GM23338 (cell line): ENCODE measurements at regions not wholly inside any gene's neighbourhood (a gene's known extent, or its start where the extent isn't known, plus 50 kb on each side); places are given as distances from the start of the nearest gene placed in this dataset.

Experiments
- ATAC-seq: fragments of 200-7000 bp; cut with Tn5 transposase; 3 replicates; pipeline ENCODE4 v1.9.1; 2020
- DNase-seq: peaks from one replicate; pipeline ENCODE4 v3.0.0-alpha.2; 2015; ENCODE audit warnings: low spot score
- H2AFZ ChIP-seq: fragments of 200-600 bp; sonication (generic); 2 replicates; pipeline ENCODE4 v1.8.0; 2016; ENCODE audit warnings: antibody characterized with exemption, mild to moderate bottlenecking, moderate library complexity
- H3F3A ChIP-seq: fragments of 200-600 bp; sonication (generic); replicated peaks from 2 replicates; pipeline ENCODE4 v1.8.0; 2017; ENCODE audit warnings: antibody characterized with exemption, mixed run types, low read depth
- H3K27ac ChIP-seq: fragments of 200-600 bp; sonication (generic); 2 replicates; pipeline ENCODE4 v1.6.1; 2016; ENCODE audit warnings: low read depth
- H3K27me3 ChIP-seq: fragments of 200-600 bp; sonication (generic); 2 replicates; pipeline ENCODE4 v1.8.0; 2016; ENCODE audit warnings: mild to moderate bottlenecking, mixed run types, moderate library complexity; ENCODE audit not compliant: insufficient read depth
- H3K36me3 ChIP-seq: fragments of 200-600 bp; sonication (generic); 2 replicates; pipeline ENCODE4 v1.8.0; 2016; ENCODE audit warnings: mild to moderate bottlenecking; ENCODE audit not compliant: insufficient read depth
- H3K4me1 ChIP-seq: fragments of 200-600 bp; sonication (generic); 2 replicates; pipeline ENCODE4 v1.8.0; 2016; ENCODE audit warnings: mild to moderate bottlenecking, moderate library complexity; ENCODE audit not compliant: insufficient read depth
- H3K4me2 ChIP-seq: fragments of 200-600 bp; sonication (generic); 2 replicates; pipeline ENCODE4 v1.7.1; 2017; ENCODE audit warnings: mixed run types
- H3K4me3 ChIP-seq: fragments of 200-600 bp; sonication (generic); 2 replicates; pipeline ENCODE4 v1.6.1; 2016; ENCODE audit warnings: mixed run types
- H3K79me2 ChIP-seq: fragments of 200-600 bp; sonication (generic); replicated peaks from 2 replicates; pipeline ENCODE4 v1.8.0; 2017; ENCODE audit warnings: mild to moderate bottlenecking; ENCODE audit not compliant: insufficient read depth
- H3K9me2 ChIP-seq: fragments of 200-600 bp; sonication (generic); 2 replicates; pipeline ENCODE4 v1.8.0; 2017; ENCODE audit not compliant: insufficient read depth
- H4K20me1 ChIP-seq: fragments of 200-600 bp; sonication (generic); replicated peaks from 2 replicates; pipeline ENCODE4 v1.8.0; 2017; ENCODE audit warnings: mild to moderate bottlenecking; ENCODE audit not compliant: insufficient read depth
- H3K27ac Mint-ChIP-seq: 2 replicates; pipeline ENCODE4 v1.8.0; 2020; ENCODE audit warnings: inconsistent platforms, mild to moderate bottlenecking, moderate library complexity, mixed read lengths
- H3K27me3 Mint-ChIP-seq: 3 replicates; pipeline ENCODE4 v1.8.0; 2022; ENCODE audit warnings: low read depth, mild to moderate bottlenecking, moderate library complexity, mixed read lengths, inconsistent platforms; ENCODE audit not compliant: insufficient read depth, poor library complexity
- H3K36me3 Mint-ChIP-seq: 3 replicates; pipeline ENCODE4 v1.8.0; 2021; ENCODE audit warnings: low read depth, mild to moderate bottlenecking, inconsistent platforms, moderate library complexity, mixed read lengths
- H3K4me1 Mint-ChIP-seq: 3 replicates; pipeline ENCODE4 v1.8.0; 2020; ENCODE audit warnings: mild to moderate bottlenecking, inconsistent platforms, mixed read lengths
- H3K4me3 Mint-ChIP-seq: 3 replicates; pipeline ENCODE4 v1.8.0; 2021; ENCODE audit warnings: moderate library complexity, mild to moderate bottlenecking, inconsistent platforms, mixed read lengths
- H3K9me3 Mint-ChIP-seq: 3 replicates; pipeline ENCODE4 v1.8.0; 2020; ENCODE audit warnings: moderate library complexity, mild to moderate bottlenecking, inconsistent platforms, mixed read lengths
- CREB1 ChIP-seq: fragments of 250-450 bp; sonication (Bioruptor Pico); IDR thresholded peaks from 2 replicates; pipeline ENCODE4 v1.5.0; 2020; ENCODE audit warnings: low read depth, mild to moderate bottlenecking, moderate library complexity
- EZH2 ChIP-seq: fragments of 200-600 bp; sonication (generic); IDR thresholded peaks from one replicate; pipeline ENCODE4 v1.8.0; 2017; ENCODE audit warnings: antibody characterized with exemption, mild to moderate bottlenecking, low read depth; ENCODE audit not compliant: unreplicated experiment
- EZH2phosphoT487 ChIP-seq: fragments of 200-600 bp; sonication (generic); IDR thresholded peaks from one replicate; pipeline ENCODE4 v1.8.1; 2018; ENCODE audit warnings: antibody characterized with exemption; ENCODE audit not compliant: unreplicated experiment
- JUNB ChIP-seq: IDR thresholded peaks from one replicate; pipeline ENCODE4 v1.6.1; 2016; ENCODE audit warnings: antibody characterized with exemption; ENCODE audit not compliant: unreplicated experiment
- NANOG ChIP-seq: IDR thresholded peaks from 2 replicates; pipeline ENCODE4 v1.6.1; 2016; ENCODE audit warnings: antibody characterized with exemption, borderline replicate concordance
- POLR2AphosphoS5 ChIP-seq: IDR thresholded peaks from 2 replicates; pipeline ENCODE4 v1.6.1; 2016; ENCODE audit warnings: antibody characterized with exemption, low read depth
- STAT1 ChIP-seq: IDR thresholded peaks from one replicate; pipeline ENCODE4 v1.6.1; 2016; ENCODE audit warnings: antibody characterized with exemption; ENCODE audit not compliant: unreplicated experiment
- ZNF114 ChIP-seq: fragments of 250-450 bp; sonication (Bioruptor Pico); IDR thresholded peaks from 2 replicates; pipeline ENCODE4 v1.5.0; 2020; ENCODE audit warnings: mild to moderate bottlenecking, moderate library complexity
- ZNF331 ChIP-seq: fragments of 250-450 bp; sonication (Bioruptor Pico); IDR thresholded peaks from 2 replicates; pipeline ENCODE4 v1.5.0; 2020; ENCODE audit warnings: low read depth, mild to moderate bottlenecking, moderate library complexity
- TF ChIP-seq, protein P1 (sequence below): IDR thresholded peaks from one replicate; pipeline ENCODE4 v1.6.1; 2018; ENCODE audit warnings: antibody characterized with exemption; ENCODE audit not compliant: unreplicated experiment
- TF ChIP-seq, protein P2 (sequence below), 2 experiments: fragments of 200-600 bp in 1 of 2; sonication (generic) in 1 of 2; conservative IDR thresholded peaks; 2 replicates each; pipeline versions ENCODE4 v1.5.1 to v1.6.1; 2016 to 2017; ENCODE audit warnings: antibody characterized with exemption in 2 of 2, low read depth in 2 of 2, mild to moderate bottlenecking in 2 of 2, moderate library complexity in 1 of 2
- TF ChIP-seq, protein P3 (sequence below): fragments of 250-450 bp; sonication (Bioruptor Pico); IDR thresholded peaks from 2 replicates; pipeline ENCODE4 v1.5.0; 2020; ENCODE audit warnings: mild to moderate bottlenecking, moderate library complexity
- TF ChIP-seq, protein P4 (sequence below): IDR thresholded peaks from 2 replicates; pipeline ENCODE4 v1.6.1; 2016; ENCODE audit warnings: antibody characterized with exemption

DNA sequence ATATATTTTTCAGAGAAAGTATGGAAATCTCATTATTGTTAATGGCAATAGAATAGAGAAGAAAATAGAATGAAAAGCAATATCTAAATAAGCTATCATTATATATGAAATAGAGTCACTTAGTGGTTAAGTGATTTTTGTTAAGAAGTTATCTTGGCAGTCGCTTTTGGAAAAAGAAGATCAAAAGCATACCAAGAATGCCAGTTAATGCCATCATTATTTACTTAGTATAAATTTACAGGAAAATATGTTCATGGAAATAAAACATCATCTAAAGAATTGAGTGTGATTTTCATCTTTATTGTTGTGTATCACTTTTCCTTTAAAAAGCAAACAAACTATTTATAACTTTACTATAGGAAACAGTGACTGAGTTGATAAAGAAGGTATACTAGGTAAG, 85.3 kb upstream of the GPR101 start (continued):
- TF ChIP-seq EZH2phosphoT487 (no peak), STAT1 (no peak)

DNA sequence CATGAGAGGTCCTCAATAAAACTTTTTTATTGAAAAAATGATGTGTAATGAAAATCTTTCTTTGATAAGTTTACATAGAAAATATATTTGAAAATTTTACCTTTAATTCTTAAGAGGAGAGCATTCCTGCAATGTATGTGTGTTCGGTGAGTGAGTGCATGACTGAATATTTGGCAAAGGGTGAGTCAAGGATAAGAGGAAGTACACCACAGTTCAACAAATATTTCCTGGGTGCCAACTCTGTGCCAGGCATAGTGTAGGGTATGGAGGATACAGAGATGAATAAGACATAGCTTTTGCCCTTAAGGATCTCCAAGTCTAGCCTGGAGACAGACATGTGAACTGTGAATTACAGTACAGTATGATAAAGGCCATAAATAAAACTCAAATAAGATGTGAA, 84.7 kb upstream of the GPR101 start:
- H3K27me3 ChIP-seq: no peaks in the 10 kb centered on the region
- H3K4me2 ChIP-seq: no peak overlapping the region
- ATAC-seq: no peak
- Mint-ChIP-seq H3K27ac (no peak overlapping the region), H3K36me3 (no peaks in the 10 kb centered on the region), H3K4me1 (no peaks in the 10 kb centered on the region), H3K27me3 (no peaks in the 10 kb centered on the region), H3K9me3 (peaks cover 13% of the 10 kb centered on the region; the same call in 2 of the 3 replicates), H3K4me3 (no peak overlapping the region)
- H3K4me3 ChIP-seq: no peak overlapping the region
- H3K79me2 ChIP-seq: no peaks in the 10 kb centered on the region
- TF ChIP-seq JUNB (no peak), CREB1 (CRISPR knock-in tag) (no peak), EZH2phosphoT487 (no peak), POLR2AphosphoS5 (no peak), ZNF114 (CRISPR knock-in tag) (no peak), EZH2 (no peak), STAT1 (no peak), NANOG (no peak), ZNF331 (CRISPR knock-in tag) (no peak)
- TF ChIP-seq, protein P1, sequence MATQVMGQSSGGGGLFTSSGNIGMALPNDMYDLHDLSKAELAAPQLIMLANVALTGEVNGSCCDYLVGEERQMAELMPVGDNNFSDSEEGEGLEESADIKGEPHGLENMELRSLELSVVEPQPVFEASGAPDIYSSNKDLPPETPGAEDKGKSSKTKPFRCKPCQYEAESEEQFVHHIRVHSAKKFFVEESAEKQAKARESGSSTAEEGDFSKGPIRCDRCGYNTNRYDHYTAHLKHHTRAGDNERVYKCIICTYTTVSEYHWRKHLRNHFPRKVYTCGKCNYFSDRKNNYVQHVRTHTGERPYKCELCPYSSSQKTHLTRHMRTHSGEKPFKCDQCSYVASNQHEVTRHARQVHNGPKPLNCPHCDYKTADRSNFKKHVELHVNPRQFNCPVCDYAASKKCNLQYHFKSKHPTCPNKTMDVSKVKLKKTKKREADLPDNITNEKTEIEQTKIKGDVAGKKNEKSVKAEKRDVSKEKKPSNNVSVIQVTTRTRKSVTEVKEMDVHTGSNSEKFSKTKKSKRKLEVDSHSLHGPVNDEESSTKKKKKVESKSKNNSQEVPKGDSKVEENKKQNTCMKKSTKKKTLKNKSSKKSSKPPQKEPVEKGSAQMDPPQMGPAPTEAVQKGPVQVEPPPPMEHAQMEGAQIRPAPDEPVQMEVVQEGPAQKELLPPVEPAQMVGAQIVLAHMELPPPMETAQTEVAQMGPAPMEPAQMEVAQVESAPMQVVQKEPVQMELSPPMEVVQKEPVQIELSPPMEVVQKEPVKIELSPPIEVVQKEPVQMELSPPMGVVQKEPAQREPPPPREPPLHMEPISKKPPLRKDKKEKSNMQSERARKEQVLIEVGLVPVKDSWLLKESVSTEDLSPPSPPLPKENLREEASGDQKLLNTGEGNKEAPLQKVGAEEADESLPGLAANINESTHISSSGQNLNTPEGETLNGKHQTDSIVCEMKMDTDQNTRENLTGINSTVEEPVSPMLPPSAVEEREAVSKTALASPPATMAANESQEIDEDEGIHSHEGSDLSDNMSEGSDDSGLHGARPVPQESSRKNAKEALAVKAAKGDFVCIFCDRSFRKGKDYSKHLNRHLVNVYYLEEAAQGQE: no peak
- TF ChIP-seq, protein P2, sequence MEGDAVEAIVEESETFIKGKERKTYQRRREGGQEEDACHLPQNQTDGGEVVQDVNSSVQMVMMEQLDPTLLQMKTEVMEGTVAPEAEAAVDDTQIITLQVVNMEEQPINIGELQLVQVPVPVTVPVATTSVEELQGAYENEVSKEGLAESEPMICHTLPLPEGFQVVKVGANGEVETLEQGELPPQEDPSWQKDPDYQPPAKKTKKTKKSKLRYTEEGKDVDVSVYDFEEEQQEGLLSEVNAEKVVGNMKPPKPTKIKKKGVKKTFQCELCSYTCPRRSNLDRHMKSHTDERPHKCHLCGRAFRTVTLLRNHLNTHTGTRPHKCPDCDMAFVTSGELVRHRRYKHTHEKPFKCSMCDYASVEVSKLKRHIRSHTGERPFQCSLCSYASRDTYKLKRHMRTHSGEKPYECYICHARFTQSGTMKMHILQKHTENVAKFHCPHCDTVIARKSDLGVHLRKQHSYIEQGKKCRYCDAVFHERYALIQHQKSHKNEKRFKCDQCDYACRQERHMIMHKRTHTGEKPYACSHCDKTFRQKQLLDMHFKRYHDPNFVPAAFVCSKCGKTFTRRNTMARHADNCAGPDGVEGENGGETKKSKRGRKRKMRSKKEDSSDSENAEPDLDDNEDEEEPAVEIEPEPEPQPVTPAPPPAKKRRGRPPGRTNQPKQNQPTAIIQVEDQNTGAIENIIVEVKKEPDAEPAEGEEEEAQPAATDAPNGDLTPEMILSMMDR (conservative IDR thresholded peaks at IDR 0.05; ENCODE audit: low read depth in 2 of 2): no peak
- TF ChIP-seq, protein P3, sequence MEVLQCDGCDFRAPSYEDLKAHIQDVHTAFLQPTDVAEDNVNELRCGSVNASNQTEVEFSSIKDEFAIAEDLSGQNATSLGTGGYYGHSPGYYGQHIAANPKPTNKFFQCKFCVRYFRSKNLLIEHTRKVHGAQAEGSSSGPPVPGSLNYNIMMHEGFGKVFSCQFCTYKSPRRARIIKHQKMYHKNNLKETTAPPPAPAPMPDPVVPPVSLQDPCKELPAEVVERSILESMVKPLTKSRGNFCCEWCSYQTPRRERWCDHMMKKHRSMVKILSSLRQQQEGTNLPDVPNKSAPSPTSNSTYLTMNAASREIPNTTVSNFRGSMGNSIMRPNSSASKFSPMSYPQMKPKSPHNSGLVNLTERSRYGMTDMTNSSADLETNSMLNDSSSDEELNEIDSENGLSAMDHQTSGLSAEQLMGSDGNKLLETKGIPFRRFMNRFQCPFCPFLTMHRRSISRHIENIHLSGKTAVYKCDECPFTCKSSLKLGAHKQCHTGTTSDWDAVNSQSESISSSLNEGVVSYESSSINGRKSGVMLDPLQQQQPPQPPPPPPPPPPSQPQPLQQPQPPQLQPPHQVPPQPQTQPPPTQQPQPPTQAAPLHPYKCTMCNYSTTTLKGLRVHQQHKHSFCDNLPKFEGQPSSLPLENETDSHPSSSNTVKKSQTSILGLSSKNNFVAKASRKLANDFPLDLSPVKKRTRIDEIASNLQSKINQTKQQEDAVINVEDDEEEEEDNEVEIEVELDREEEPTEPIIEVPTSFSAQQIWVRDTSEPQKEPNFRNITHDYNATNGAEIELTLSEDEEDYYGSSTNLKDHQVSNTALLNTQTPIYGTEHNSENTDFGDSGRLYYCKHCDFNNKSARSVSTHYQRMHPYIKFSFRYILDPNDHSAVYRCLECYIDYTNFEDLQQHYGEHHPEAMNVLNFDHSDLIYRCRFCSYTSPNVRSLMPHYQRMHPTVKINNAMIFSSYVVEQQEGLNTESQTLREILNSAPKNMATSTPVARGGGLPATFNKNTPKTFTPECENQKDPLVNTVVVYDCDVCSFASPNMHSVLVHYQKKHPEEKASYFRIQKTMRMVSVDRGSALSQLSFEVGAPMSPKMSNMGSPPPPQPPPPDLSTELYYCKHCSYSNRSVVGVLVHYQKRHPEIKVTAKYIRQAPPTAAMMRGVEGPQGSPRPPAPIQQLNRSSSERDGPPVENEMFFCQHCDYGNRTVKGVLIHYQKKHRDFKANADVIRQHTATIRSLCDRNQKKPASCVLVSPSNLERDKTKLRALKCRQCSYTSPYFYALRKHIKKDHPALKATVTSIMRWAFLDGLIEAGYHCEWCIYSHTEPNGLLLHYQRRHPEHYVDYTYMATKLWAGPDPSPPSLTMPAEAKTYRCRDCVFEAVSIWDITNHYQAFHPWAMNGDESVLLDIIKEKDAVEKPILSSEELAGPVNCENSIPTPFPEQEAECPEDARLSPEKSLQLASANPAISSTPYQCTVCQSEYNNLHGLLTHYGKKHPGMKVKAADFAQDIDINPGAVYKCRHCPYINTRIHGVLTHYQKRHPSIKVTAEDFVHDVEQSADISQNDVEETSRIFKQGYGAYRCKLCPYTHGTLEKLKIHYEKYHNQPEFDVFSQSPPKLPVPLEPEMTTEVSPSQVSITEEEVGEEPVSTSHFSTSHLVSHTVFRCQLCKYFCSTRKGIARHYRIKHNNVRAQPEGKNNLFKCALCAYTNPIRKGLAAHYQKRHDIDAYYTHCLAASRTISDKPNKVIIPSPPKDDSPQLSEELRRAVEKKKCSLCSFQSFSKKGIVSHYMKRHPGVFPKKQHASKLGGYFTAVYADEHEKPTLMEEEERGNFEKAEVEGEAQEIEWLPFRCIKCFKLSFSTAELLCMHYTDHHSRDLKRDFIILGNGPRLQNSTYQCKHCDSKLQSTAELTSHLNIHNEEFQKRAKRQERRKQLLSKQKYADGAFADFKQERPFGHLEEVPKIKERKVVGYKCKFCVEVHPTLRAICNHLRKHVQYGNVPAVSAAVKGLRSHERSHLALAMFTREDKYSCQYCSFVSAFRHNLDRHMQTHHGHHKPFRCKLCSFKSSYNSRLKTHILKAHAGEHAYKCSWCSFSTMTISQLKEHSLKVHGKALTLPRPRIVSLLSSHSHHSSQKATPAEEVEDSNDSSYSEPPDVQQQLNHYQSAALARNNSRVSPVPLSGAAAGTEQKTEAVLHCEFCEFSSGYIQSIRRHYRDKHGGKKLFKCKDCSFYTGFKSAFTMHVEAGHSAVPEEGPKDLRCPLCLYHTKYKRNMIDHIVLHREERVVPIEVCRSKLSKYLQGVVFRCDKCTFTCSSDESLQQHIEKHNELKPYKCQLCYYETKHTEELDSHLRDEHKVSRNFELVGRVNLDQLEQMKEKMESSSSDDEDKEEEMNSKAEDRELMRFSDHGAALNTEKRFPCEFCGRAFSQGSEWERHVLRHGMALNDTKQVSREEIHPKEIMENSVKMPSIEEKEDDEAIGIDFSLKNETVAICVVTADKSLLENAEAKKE: no peak
- TF ChIP-seq, protein P4, sequence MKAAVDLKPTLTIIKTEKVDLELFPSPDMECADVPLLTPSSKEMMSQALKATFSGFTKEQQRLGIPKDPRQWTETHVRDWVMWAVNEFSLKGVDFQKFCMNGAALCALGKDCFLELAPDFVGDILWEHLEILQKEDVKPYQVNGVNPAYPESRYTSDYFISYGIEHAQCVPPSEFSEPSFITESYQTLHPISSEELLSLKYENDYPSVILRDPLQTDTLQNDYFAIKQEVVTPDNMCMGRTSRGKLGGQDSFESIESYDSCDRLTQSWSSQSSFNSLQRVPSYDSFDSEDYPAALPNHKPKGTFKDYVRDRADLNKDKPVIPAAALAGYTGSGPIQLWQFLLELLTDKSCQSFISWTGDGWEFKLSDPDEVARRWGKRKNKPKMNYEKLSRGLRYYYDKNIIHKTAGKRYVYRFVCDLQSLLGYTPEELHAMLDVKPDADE: no peak
- no peaks in the 10 kb centered on the region for H4K20me1 ChIP-seq
- H3F3A ChIP-seq: no peaks in the 10 kb centered on the region
- no peaks in the 10 kb centered on the region for H3K4me1 ChIP-seq
- H3K36me3 ChIP-seq: no peaks in the 10 kb centered on the region
- no peak for DNase-seq
- H3K9me2 ChIP-seq: no peaks in the 10 kb centered on the region
- H3K27ac ChIP-seq: no peak overlapping the region
- H2AFZ ChIP-seq: no peak overlapping the region
